GM06990 (cell line): ENCODE measurements at regions not wholly inside any gene's neighbourhood (a gene's known extent, or its start where the extent isn't known, plus 50 kb on each side); places are given as distances from the start of the nearest gene placed in this dataset.
"Not testable (repeated sequence)": the region's sequence is repeated elsewhere in the genome, so short reads cannot be mapped to it uniquely, and the experiment has no call there.

Experiments used
- DNase-seq: peaks from one replicate; pipeline ENCODE4 v3.0.0-alpha.2; 2011; ENCODE audit not compliant: insufficient read length; ENCODE audit errors: extremely low read depth
- H3K27me3 ChIP-seq: replicated peaks from 2 replicates; pipeline ENCODE4 v1.6.0; 2011; ENCODE audit warnings: low read length; ENCODE audit not compliant: control insufficient read depth, insufficient read depth
- H3K36me3 ChIP-seq: 2 replicates; pipeline ENCODE4 v1.5.1; 2011; ENCODE audit warnings: low read length; ENCODE audit not compliant: control insufficient read depth, insufficient read depth
- H3K4me3 ChIP-seq: replicated peaks from 2 replicates; pipeline ENCODE4 v1.5.1; 2011; ENCODE audit warnings: low read depth, mild to moderate bottlenecking, control low read depth, low read length
- CTCF ChIP-seq: IDR thresholded peaks from 2 replicates; pipeline ENCODE4 v1.5.1; 2011; ENCODE audit warnings: low read length, control low read depth, mild to moderate bottlenecking, inconsistent platforms; ENCODE audit not compliant: insufficient read depth, poor library complexity, severe bottlenecking

DNA sequence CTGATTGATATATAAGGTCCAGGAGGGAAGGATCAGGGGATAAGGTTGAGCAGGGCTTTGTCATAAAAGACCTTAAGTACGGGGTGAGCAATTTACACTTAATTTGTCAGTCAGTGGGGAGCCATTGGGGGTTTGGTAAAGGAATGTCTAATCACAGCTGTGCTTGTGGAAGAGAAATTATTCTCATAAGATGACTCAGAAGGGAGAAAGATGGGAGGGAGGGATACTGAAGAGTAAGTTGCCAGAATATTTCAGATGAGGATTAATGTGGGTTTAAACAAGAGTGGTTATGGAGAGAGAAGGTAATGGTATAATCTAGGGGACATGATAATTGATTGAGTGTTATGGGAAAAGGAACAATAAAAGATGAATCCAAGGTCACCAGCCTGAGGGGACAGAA, 500.1 kb upstream of the CCDC196 start:
- no peak for TF ChIP-seq CTCF
- Histone ChIP-seq H3K27me3 (peaks cover 1% of the 10 kb centered on the region; the same call in 1 of the 2 replicates), H3K4me3 (no peak overlapping the region), H3K36me3 (no peaks in the 10 kb centered on the region)
- no peak for DNase-seq

DNA sequence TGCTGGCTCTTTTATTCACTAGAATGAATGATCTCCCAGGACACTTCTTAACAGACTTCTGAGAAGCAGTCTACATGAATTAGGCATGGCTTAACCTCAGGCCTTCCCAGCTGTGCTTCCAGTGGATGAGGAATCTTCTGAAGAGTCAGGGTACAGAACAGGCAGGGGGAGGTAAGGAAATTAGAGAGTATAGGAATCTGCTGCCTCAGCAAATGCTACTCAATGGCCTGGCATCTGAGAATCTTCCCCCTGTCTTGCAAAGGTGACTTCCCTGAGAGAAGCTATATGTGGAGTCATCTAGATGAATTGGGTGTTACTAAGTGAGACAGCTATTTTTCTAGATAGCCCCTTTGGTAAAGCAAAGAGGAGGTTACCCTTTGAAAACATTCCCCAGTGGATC, 496.2 kb upstream of the CCDC196 start:
- TF ChIP-seq CTCF, result no peak
- no peak for DNase-seq
- no peak overlapping the region for H3K4me3 ChIP-seq
- H3K36me3 ChIP-seq, result no peaks in the 10 kb centered on the region
- no peaks in the 10 kb centered on the region; the same call in 1 of the 2 replicates for H3K27me3 ChIP-seq

GRCh38 chr14:65991104-65991503, 495.1 kb upstream of the CCDC196 start:
- no peak overlapping the region for H3K4me3 ChIP-seq
- no peaks in the 10 kb centered on the region; the same call in 1 of the 2 replicates for H3K27me3 ChIP-seq
- no peak for TF ChIP-seq CTCF
- H3K36me3 ChIP-seq, result no peaks in the 10 kb centered on the region
- DNase-seq, result no peak

DNA sequence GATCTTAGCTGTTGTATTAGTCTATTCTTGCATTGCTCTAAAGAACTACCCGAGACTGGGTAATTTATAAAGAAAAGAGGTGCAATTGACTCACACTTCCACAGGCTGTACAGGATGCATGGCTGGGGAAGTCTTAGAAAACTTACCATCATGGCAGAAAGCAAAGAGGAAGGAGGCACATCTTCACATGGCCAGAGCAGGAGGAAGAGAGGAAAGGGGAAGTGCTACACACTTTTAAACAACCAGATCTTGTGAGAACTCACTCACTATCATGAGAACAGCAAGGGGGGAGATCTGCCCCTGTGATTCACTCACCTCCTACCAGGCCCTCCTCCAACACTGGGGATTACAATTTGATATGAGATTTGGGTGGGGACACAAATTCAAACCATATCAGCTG, 494.2 kb upstream of the CCDC196 start:
- not testable (repeated sequence) for H3K27me3 ChIP-seq

GRCh38 chr14:65993103-65993502, 493.1 kb upstream of the CCDC196 start:
- H3K4me3 ChIP-seq, result no peak overlapping the region
- H3K36me3 ChIP-seq, result no peaks in the 10 kb centered on the region
- no peaks in the 10 kb centered on the region for H3K27me3 ChIP-seq
- DNase-seq, result no peak
- TF ChIP-seq CTCF, result no peak

More for the DNA sequence above, 494.2 kb upstream of the CCDC196 start:
- H3K4me3 ChIP-seq, DNase-seq, H3K36me3 ChIP-seq: not testable (repeated sequence)

- no peak for TF ChIP-seq CTCF
- no peak for DNase-seq
- Histone ChIP-seq H3K4me3 (no peak overlapping the region), H3K36me3 (no peaks in the 10 kb centered on the region), H3K27me3 (no peaks in the 10 kb centered on the region)
These were observed 492.2 kb upstream of the CCDC196 start for GRCh38 chr14:65993996-65994395.
